ENCODE measurements at regions not wholly inside any gene's neighbourhood (a gene's known extent, or its start where the extent isn't known, plus 50 kb on each side); places are given as distances from the start of the nearest gene placed in this dataset.

GRCh38 chr14:39547845-39548244 lies 115.6 kb upstream of the FBXO33 start:
- TF ChIP-seq POLR2AphosphoS5 (IDR thresholded peaks at IDR 0.05; ENCODE audit: low read depth, low read length) (no peak), CTCF (IDR thresholded peaks at IDR 0.05) (no peak), TCF7L2 (IDR thresholded peaks at IDR 0.05; ENCODE audit: low read depth, low read length) (no peak), SIN3A (IDR thresholded peaks at IDR 0.05; ENCODE audit: borderline replicate concordance, insufficient read depth, low read depth, low read length) (no peak)
- TF ChIP-seq, protein P1, sequence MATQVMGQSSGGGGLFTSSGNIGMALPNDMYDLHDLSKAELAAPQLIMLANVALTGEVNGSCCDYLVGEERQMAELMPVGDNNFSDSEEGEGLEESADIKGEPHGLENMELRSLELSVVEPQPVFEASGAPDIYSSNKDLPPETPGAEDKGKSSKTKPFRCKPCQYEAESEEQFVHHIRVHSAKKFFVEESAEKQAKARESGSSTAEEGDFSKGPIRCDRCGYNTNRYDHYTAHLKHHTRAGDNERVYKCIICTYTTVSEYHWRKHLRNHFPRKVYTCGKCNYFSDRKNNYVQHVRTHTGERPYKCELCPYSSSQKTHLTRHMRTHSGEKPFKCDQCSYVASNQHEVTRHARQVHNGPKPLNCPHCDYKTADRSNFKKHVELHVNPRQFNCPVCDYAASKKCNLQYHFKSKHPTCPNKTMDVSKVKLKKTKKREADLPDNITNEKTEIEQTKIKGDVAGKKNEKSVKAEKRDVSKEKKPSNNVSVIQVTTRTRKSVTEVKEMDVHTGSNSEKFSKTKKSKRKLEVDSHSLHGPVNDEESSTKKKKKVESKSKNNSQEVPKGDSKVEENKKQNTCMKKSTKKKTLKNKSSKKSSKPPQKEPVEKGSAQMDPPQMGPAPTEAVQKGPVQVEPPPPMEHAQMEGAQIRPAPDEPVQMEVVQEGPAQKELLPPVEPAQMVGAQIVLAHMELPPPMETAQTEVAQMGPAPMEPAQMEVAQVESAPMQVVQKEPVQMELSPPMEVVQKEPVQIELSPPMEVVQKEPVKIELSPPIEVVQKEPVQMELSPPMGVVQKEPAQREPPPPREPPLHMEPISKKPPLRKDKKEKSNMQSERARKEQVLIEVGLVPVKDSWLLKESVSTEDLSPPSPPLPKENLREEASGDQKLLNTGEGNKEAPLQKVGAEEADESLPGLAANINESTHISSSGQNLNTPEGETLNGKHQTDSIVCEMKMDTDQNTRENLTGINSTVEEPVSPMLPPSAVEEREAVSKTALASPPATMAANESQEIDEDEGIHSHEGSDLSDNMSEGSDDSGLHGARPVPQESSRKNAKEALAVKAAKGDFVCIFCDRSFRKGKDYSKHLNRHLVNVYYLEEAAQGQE (IDR thresholded peaks at IDR 0.05; ENCODE audit: insufficient read depth in 1 of 2, low read depth in 2 of 2, low read length in 1 of 2) = no peak
- CTCF ChIA-PET = no interaction called here
- in situ Hi-C loops (cut with HindIII; ENCODE audit: low pct_unique_long_range_greater_than_20kb, low sequenced_read_pairs) (no loop called here), intact Hi-C loops (cut with micrococcal nuclease; ENCODE audit: unreplicated experiment) (no loop called here)
- no peak for DNase-seq (ENCODE audit: low read depth, low spot score)
- H3K27me3 ChIP-seq (ENCODE audit: control insufficient read depth, insufficient read depth, low read length) = no peaks in the 10 kb centered on the region
- no peak overlapping the region for H3K4me3 ChIP-seq (ENCODE audit: low read depth in 2 of 2, low read length in 2 of 2)
- H3K4me1 ChIP-seq (ENCODE audit: control insufficient read depth, insufficient read depth, low read length) = no peaks in the 10 kb centered on the region
- POLR2A ChIA-PET = no interaction called here
- H3K27ac ChIP-seq (ENCODE audit: low read length) = no peak overlapping the region
- ATAC-seq = no peak
- no peaks in the 10 kb centered on the region for H3K9me3 ChIP-seq (ENCODE audit: control insufficient read depth, insufficient read depth, low read depth, low read length)
- H3K36me3 ChIP-seq (ENCODE audit: control insufficient read depth, insufficient read depth, low read length) = no peaks in the 10 kb centered on the region
- BruUV-seq (replicated peaks) = no TSS peak

DNA sequence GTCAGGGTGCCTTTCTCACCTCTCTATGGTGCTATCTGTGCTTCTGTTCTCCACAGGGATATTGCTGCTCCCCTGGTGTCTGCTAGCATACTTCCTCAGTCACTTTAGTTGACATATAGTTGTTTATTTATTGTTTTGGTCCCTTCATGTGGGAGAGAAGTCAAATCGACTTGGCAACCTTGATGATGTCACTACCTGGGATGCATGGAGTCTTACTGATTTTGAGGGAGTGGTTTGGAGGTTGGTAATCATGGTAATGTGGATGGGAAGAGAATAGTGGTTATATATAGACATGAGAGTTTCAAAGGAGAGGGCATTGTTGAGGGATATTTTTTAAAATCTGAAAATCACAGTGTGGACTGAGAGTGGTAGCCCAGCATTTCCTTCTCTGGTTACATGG lies 73.6 kb upstream of the FBXO33 start:
- DNase-seq (ENCODE audit: low read depth, low spot score) = no peak
- no peak for TF ChIP-seq POLR2AphosphoS5 (IDR thresholded peaks at IDR 0.05; ENCODE audit: low read depth, low read length)
- TF ChIP-seq, protein P1 (IDR thresholded peaks at IDR 0.05; ENCODE audit: insufficient read depth in 1 of 2, low read depth in 2 of 2, low read length in 1 of 2) = no peak
- TF ChIP-seq CTCF (IDR thresholded peaks at IDR 0.05) = no peak
- no peak for TF ChIP-seq TCF7L2 (IDR thresholded peaks at IDR 0.05; ENCODE audit: low read depth, low read length)
- no peak for TF ChIP-seq SIN3A (IDR thresholded peaks at IDR 0.05; ENCODE audit: borderline replicate concordance, insufficient read depth, low read depth, low read length)
- in situ Hi-C loops (cut with HindIII; ENCODE audit: low pct_unique_long_range_greater_than_20kb, low sequenced_read_pairs) = no loop called here
- Histone ChIP-seq H3K4me1 (ENCODE audit: control insufficient read depth, insufficient read depth, low read length) (no peaks in the 10 kb centered on the region), H3K36me3 (ENCODE audit: control insufficient read depth, insufficient read depth, low read length) (no peaks in the 10 kb centered on the region), H3K27ac (ENCODE audit: low read length) (no peak overlapping the region), H3K27me3 (ENCODE audit: control insufficient read depth, insufficient read depth, low read length) (no peaks in the 10 kb centered on the region), H3K9me3 (ENCODE audit: control insufficient read depth, insufficient read depth, low read depth, low read length) (no peaks in the 10 kb centered on the region), H3K4me3 (ENCODE audit: low read depth in 2 of 2, low read length in 2 of 2) (no peak overlapping the region)
- intact Hi-C loops (cut with micrococcal nuclease; ENCODE audit: unreplicated experiment) = no loop called here
- CTCF ChIA-PET = no interaction called here
- no TSS peak for BruUV-seq (replicated peaks)
- POLR2A ChIA-PET = no interaction called here
- no peak for ATAC-seq

All from Panc1 (cell line).